NB4 (cell line): ENCODE measurements at regions not wholly inside any gene's neighbourhood (a gene's known extent, or its start where the extent isn't known, plus 50 kb on each side); places are given as distances from the start of the nearest gene placed in this dataset.

Source experiments
- DNase-seq: peaks from one replicate; pipeline ENCODE4 v3.0.0; 2010; ENCODE audit warnings: low read depth
- H3K4me3 ChIP-seq: one replicate; pipeline ENCODE4 v1.5.1; 2011; ENCODE audit warnings: mild to moderate bottlenecking, low read depth, low read length, moderate library complexity
- MYC ChIP-seq: IDR thresholded peaks from 2 replicates; pipeline ENCODE4 v1.6.1; 2011; ENCODE audit warnings: low read depth, low read length
- POLR2A ChIP-seq: IDR thresholded peaks from 2 replicates; pipeline ENCODE4 v1.6.1; 2011; ENCODE audit warnings: mild to moderate bottlenecking; ENCODE audit not compliant: insufficient read length; ENCODE audit errors: extremely low read depth
- TF ChIP-seq, protein P1 (sequence below): IDR thresholded peaks from one replicate; pipeline ENCODE4 v1.5.1; 2012; ENCODE audit warnings: low read depth, low read length
- TF ChIP-seq, protein P2 (sequence below): IDR thresholded peaks from 2 replicates; pipeline ENCODE4 v1.6.1; 2011; ENCODE audit warnings: low read depth, low read length

GRCh38 chr2:228465408-228465807, 283.9 kb upstream of the SPHKAP start:
- TF ChIP-seq, protein P1, sequence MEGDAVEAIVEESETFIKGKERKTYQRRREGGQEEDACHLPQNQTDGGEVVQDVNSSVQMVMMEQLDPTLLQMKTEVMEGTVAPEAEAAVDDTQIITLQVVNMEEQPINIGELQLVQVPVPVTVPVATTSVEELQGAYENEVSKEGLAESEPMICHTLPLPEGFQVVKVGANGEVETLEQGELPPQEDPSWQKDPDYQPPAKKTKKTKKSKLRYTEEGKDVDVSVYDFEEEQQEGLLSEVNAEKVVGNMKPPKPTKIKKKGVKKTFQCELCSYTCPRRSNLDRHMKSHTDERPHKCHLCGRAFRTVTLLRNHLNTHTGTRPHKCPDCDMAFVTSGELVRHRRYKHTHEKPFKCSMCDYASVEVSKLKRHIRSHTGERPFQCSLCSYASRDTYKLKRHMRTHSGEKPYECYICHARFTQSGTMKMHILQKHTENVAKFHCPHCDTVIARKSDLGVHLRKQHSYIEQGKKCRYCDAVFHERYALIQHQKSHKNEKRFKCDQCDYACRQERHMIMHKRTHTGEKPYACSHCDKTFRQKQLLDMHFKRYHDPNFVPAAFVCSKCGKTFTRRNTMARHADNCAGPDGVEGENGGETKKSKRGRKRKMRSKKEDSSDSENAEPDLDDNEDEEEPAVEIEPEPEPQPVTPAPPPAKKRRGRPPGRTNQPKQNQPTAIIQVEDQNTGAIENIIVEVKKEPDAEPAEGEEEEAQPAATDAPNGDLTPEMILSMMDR = no peak
- TF ChIP-seq, protein P2, sequence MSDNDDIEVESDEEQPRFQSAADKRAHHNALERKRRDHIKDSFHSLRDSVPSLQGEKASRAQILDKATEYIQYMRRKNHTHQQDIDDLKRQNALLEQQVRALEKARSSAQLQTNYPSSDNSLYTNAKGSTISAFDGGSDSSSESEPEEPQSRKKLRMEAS = no peak
- TF ChIP-seq MYC (no peak), POLR2A (no peak)
- H3K4me3 ChIP-seq = no peak overlapping the region
- DNase-seq = no peak

DNA sequence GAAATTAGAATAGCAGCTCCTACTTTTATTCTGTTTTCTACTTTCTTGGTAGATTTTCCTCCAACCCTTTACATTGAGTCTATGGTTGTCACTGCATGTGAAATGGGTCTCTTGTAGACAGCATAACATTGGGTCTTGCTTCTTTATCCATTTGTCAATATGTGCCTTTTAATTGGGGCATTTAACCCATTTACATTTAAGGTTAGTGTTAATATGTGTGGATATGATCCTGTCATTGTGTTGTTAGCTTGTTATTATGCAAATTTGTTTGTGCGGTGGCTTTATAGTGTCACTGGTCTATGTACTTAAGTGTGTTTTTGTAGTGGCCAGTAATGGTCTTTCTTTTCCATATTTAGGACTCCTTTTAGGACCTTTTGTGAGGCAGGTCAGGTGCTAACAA, 276.9 kb upstream of the SPHKAP start:
- TF ChIP-seq, protein P1 = no peak
- TF ChIP-seq, protein P2 = no peak
- TF ChIP-seq MYC (no peak), POLR2A (no peak)
- H3K4me3 ChIP-seq = no peak overlapping the region
- no peak for DNase-seq

GRCh38 chr2:228447266-228447915, 265.9 kb upstream of the SPHKAP start:
- no peak overlapping the region for H3K4me3 ChIP-seq
- DNase-seq = no peak
- TF ChIP-seq POLR2A (no peak), MYC (no peak)
- TF ChIP-seq, protein P1 = no peak
- TF ChIP-seq, protein P2 = no peak

- H3K4me3 ChIP-seq = no peak overlapping the region
- DNase-seq = no peak
- TF ChIP-seq, protein P2 = no peak
- no peak for TF ChIP-seq POLR2A
- no peak for TF ChIP-seq MYC
- TF ChIP-seq, protein P1 = no peak
Measured at GRCh38 chr2:228446734-228447133, 265.2 kb upstream of the SPHKAP start.

GRCh38 chr2:228444161-228444560, 262.7 kb upstream of the SPHKAP start:
- TF ChIP-seq, protein P2 = no peak
- TF ChIP-seq POLR2A (no peak), MYC (no peak)
- TF ChIP-seq, protein P1 = no peak
- H3K4me3 ChIP-seq = no peak overlapping the region
- DNase-seq = no peak

- no peak for TF ChIP-seq MYC
- no peak for TF ChIP-seq POLR2A
- TF ChIP-seq, protein P2 = no peak
- TF ChIP-seq, protein P1 = no peak
- no peak for DNase-seq
- no peak overlapping the region for H3K4me3 ChIP-seq
Measured at GRCh38 chr2:228433721-228434120, 252.2 kb upstream of the SPHKAP start.
